LHCN-M2 (cell line): ENCODE measurements at regions not wholly inside any gene's neighbourhood (a gene's known extent, or its start where the extent isn't known, plus 50 kb on each side); places are given as distances from the start of the nearest gene placed in this dataset.

Source experiments
- DNase-seq: peaks from one replicate; pipeline ENCODE4 v3.0.0-alpha.2; 2012; ENCODE audit warnings: low read depth

DNA sequence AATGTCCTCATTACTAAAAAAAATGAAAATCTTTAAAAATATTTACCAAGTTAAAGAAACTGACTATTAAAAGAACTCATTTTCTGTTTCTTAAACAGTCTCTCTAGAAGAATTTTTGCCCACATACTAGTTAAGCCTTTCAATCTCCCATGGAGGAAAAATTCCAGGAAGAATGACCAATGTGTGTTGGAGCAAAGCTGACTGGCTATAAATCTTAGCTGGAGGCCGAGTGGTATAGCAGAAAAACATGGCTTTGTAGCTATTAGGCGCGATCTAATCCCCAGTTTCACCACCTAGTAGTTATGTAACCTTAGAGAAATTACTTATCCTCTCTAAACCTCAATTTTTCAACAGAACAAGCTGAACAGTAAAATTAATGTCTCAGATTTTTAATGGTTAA, 135.5 kb upstream of the PRLR start:
- DNase-seq = no peak

DNA sequence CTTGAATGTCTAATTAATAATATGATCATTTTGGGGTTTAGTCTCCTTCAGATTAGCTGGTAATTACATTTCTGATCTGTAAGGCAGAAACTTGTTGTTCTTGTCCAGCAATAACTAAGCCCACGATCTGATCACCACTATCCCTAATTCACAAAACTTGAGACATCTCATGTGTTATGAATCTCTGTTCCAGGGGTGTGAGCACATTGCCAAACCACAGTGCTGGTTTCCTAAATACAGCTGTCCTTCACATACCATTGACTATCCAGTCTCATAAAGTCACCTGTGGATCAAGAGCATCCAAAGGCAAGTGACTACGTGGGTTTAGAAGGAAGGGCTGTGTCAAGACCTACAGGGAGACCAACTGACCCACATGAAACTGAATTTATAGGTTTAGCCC, 134.1 kb upstream of the PRLR start:
- no peak for DNase-seq

DNA sequence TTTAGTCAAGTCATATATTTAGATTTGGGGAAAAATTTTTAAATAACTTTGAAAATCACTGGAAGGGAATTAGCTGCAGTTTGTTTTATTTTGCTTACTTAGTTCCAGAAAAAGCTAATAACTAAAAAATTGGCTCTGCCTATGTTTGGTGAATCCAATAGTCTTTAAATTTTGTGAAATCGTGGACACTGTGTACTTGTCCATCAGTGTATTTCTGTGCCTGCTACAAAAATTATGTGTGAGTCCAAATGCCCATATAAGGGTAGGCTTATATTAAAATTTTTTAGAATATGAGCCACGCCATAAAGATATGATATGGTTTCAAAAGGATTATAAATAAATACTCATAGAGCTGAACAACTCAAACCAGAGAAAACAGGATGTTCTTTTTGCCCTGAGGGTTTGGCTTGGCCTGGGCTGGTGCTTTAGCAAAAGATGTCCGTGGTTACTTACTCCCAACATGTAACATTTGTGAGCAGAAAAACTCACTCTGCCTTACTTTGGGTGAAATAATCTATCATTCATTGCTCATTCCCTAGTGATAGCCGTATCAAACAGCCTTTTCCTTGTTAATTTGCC, 133.2 kb upstream of the PRLR start:
- DNase-seq = no peak

DNA sequence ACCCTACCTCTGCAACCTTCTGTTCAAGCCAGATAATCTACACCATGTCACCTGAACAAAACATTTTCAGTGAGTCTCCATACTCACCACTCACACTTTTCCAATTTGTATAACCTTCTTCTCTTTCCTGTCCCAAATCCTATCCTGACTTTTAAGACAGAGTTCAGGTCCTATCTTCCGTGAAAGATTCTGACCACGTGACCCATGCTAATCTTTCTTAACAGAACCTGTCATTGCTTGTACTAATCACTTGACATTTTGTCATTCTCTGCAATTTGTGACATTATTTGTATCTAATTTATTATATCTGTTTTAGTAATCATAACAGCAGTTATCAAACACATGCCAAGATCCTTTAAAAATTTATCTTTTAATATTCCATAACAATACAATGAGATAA, 132.5 kb upstream of the PRLR start:
- DNase-seq = no peak

DNA sequence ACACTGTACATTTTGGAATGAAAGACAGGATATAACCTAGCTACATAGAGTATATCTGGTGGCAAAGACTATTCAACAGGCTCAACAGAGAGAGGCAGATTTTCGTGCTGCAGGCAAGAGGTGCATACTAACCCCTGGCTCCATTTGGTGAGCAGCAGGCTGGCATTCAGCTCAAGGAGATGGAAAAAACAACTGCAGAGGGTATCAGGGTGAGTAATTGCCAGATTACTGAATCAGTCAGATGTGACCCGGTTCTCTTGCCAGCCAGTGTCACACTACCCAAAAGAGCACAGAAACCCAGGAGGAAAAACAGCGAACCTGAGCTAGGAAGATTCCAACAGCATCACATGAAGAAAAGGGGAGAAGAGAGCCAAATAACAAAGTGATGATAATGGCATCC, 130.4 kb upstream of the PRLR start:
- no peak for DNase-seq

DNA sequence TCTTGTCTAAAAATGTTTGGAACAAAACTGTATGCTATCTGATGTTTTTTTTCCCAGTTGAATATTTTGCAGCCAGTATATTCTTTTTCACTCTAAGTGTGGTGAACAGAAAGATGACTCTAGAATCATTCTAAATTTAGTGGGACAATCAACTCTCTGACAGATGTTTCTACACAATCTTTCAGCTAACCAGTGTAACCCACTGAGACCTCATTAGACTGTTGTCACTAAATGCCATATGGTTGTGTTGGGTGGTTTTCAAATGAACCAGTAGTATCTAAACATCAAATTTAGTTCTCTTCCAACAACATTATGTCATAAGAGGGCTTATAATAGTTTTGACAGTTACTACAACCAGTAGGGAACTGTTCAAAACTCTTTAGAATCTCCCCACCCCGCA, 129.6 kb upstream of the PRLR start:
- no peak for DNase-seq

DNA sequence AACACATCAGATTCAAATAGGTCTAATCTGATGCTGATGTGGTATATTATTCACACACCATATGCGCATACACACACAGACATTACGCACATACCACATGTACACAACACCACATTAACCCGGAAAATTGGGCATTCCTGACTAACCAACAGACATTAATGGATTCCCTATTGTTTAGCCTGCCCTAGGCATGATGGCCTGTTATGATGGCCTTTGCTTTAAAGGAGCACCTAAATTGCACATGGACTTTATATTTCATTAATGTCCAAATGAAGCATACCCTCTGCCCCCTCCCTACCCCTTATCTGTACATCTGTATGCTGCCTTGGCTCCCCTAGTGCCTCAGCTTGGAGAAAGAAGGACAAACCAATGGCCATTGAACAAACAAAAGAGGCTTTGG, 127.7 kb upstream of the PRLR start:
- DNase-seq = no peak

DNA sequence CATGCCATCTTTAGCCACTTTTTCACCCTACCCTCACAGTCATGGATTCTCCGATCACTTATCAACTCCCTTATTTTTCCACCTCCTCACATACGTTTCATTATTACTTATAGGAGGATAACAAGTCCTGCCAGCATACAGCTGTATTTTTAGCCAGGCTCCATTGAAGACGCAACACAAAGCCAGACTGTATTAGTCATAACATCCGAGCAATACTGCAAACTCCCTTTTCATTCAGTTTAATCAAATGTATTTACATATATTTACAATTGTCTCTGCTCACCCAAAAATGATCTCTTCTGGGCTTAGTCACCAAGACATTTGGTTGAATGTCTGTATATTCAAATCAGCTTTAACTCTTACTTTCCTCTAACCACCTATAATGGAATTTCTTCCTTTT, 126.4 kb upstream of the PRLR start:
- no peak for DNase-seq

DNA sequence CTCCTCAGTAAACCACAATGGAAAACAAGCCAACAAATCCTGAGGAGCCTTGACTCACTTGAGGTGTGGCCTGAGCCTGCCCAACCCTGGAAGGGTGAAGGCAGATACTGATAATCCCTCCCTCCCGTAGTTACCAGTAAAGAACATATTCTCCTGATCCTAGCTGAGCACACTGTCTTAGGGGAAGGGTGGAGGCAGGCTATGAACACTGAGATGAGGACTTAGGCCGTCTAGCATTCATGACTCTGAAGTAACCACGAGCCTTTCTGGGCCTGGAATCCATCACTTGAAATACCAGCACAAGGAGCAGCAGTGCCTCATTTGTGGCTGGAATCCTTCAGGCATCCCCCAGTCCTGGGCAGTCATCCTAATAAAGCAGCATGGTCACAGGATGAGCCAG, 124.5 kb upstream of the PRLR start:
- no peak for DNase-seq

DNA sequence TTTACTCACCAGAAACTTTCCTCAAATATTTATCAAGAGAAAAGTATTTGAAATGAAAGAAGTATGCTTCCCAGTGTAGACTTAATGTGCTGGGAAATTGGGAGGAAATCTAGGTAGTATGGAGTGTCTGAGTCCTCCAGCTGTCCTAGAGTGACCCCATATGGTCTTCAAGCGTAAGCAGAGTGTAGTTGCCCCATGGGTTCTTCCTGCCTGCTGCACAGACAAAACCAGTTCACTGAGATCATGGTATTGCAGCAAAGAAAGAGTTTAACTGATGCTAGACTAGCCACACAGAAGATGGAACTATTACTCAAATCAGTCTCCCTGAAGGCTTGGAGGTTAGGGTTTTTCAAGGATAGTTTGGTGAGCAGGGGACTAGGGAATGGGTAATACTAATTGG, 114.9 kb upstream of the PRLR start:
- peak; percentile 2 for DNase-seq

DNA sequence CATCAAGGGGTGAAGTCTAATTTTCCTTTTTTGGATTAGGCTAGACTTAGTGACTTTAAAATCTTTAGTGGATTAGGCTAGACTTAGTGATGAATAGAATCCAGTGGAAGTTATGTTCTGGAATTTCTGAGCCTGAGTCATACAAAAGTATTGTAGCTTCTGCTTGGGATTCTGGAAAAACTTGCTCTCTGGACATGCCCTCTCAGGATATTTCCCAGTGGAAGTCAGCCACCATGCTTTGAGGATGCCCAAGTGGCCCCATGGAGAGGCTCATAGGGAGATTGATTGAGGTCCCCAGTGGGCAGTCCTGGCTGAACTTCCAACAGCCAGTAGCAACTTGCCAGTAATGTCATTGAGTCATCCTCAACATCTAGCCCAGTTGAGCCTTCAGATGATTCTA, 112.4 kb upstream of the PRLR start:
- no peak for DNase-seq

DNA sequence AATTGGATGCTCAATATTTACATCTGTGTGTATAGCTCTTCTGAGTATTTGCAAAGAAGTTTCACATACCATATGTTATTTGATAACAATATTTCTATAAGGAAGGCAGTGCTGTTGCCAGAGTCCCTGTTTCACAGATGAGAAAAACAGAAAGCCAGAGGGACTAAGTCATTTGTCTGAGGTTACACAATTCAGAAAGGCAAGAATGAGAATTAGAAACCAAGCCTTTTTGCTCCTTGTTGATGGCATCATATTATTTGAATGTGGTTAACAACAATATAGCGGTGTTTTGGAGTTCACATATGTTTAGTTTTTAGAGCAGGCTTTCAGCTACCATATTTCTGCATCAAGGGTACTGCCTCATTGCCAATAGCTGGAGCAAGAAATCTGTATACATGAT, 110.9 kb upstream of the PRLR start:
- no peak for DNase-seq

DNA sequence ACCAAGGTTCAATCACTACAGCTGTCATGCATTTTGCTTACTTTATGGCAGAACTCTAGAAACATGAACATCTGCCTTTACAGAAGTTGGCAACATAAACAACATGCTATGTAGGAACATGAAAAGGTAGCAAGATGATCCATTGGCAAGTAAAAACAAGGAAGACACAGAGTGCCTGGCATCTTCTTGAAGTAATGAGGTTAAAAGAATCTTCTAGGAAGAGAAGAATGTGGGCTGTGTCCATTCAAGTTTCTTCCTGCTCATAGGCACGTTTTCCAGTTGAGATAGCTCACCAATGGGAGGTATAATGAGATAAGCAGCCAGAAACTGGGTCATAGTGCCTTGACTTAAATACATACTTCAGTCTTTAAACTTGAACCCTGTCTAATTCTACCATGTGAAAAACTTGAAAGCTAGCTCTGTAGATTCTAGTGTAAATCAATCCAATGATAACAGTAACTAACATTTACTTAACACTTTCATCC, 109.4 kb upstream of the PRLR start:
- DNase-seq = no peak

DNA sequence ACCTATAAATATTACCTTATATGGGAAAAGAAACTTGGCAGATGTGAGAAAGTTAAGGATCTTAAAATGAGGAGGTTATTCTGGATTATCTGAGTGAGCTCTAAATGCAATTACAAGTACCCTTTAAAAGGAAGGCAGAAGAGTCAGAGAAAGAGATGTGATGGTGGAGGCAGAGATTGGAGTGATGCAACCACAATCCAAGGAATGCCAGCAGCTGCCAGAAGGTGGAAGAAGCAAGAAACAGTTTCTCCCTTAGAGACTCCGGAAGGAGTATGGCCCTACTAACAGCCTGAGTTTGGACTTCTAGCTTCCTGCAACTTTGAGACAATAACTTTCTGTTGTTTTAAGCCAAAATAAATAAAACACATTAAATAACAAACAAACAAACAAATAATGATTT, 108.7 kb upstream of the PRLR start:
- no peak for DNase-seq

DNA sequence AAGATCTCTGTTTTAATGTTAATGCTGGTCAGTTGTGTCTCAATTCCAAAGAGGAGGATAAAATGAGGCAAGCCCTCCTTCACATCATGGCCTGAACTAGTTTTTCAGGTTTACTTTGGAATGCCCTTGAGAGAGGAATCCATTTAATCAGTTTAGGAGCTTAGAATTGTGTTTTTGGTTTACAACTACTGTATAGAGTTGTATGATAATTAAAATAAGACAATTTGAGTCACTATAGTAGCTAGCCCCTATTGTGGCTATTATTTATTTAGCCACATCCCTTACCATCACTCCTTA, 107.8 kb upstream of the PRLR start:
- DNase-seq = no peak

DNA sequence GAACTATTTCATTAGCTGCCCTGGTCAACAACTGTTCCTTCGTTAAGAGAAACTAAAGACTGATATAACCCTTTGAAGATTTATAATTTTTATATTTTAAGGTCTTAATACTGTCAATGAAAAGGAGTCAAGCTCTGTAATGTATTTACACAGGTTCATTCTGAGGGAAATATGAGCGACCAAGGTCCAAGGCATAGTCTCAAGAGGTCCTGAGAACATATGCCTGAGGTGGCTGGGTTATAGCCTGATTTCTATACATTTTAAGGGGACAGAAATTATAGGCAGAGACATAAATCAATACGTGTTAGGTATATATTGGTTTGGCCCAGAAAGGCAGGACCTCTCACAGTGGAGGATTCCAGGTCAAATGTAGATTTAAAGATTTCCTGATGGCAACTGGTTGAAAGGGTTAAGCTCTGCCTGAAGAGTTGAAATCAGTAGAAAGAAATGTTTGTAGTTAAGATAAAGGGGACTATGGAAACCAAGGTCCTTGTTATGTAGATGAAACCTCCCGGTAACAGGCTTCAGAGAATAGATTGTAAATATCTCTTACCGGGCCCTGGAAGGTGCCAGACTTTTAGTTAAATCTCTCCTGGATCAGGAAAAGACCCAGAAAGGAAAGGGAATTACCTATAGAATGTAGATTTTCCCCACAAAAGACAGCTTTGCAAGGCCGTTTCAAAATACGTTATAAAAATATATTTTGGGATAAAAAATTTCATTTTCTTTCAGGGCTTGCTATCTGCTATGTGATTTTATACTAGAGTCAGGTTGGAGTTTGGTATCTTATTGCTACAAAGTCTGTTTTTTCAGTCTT, 107.3 kb upstream of the PRLR start:
- DNase-seq = no peak

DNA sequence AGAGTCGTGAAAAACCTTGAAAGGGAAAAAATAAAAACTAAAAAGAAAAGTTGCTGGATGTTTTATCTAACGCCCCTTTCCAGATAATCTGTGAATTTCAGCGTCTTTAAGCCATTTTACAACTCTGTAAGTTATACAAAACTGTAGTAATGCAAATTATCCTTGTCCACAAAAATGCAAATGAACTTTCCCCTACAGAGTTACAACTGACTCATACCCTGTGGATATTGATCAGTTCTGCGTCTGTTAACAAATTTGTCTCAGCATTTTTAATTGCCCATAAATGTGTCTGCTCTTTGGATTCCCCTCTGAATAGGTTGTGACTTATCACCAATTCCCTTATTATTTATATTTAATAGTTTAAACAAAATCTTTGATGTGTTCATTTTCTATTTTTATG, 105.9 kb upstream of the PRLR start:
- no peak for DNase-seq

DNA sequence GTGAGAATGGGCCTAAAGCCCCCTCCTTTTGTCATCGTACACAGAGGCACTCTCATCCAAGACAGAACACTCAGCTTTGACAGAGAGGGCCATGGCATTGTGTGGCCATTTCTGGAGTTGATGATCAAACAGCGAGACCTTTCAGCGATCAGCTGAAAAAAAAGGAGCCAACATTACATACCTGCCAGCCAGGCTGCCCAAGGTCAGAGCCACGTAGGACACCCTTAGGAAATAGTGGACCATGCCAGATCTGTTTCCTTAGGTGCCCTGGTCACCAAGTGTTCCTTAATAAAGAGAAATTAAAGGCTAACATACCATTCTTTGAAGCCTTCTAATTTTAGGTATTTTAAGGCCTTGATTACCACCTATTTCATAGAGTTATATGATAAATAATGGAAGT, 105.5 kb upstream of the PRLR start:
- no peak for DNase-seq

DNA sequence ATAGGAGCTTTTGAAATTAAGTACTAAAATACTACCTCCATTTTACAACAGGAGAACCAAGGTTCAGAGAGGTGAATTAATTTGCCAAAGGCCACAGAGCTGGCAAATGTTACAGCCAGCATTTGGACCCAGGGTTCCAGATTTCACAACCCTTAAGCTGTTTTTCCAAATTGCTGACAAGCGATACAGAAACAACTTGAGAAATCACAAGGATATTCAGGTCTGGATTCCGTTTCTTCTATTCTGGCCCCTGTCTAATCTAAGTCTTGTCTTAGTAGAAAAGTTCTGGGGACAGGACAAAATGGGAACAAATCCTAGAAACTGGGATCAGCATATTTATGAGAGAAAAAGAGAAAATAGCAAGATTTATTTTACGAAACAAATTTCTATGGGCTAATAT, 103.1 kb upstream of the PRLR start:
- DNase-seq = no peak

DNA sequence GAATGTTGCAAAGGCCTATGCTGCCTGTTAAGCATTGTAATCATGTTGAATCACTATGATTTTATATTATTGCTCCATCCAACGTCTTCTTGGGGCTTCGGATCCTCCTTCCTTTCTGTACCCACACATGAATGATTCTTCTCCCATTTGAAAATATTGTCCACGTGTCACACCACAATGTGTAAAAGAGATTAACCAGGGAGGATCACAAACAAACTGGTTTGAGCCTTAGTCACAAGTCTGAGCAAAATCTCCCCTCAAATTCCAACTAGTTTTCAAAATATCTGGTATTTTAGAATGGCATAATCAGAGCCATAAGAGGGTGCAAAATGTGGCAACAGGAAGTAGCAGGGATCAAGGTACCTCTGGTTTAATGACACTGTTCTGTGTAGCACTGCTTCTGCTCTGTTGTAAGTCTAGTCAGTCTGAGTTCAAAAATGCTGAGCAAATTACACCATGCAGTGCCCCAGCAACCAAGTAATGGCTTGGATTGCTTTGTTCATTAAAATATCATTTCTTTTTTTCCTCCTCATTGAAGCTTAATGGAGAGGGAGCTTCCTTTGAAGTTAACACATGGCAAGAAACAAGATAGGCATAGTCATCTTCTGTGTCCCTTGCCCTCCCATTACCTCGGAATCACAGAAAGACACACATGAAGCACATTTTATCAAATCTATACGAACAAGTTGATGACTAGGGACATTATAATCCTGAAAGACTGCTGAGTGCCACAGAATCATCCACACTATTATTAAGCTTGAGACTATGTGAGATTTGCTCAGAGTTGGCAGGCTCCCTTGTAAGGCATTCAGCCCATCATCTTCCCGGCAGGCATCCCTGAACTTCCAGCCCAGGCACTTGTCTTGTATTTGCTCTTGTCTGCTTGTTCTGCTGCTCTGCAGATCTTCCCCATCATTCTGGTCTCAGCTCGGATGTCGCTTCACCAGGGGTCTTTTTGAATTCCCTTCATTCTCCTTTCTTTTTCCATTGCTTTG, 102.0 kb upstream of the PRLR start:
- DNase-seq = no peak

DNA sequence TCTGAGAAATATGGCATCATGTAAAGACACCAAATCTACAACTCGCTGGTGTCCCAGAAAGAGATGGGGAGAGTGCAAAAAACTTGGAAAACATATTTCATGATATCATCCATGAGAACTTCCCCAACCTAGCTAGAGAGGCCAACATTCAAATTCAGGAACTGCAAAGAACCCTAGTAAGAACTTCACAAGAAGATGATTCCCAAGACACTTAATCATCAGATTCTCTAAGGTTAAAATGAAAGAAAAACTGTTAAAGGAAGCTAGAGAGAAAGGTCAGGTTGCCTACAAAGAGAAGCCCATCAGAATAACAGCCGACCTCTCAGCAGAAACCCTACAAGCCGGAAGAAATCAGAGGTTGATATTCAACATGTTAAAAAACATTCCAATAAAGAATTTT, 95.5 kb upstream of the PRLR start:
- no peak for DNase-seq

DNA sequence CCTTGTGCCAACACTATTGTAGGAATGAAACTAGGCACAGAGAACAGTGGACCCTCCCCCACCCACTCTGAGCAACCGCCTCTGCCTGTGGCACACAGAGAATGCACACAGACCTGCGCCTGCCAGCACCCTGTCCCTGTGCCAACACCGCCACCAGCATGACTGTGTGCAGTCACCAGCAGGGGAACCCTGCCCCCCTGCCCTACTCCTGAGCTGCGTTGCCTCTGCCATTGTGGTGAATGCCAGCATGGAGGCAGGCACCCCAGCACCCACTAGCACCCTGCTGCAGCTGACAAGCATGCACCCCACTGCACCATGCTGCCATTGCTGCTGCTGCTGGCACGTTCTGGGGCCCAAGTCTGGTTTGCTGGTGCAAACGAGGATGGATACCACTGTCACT, 94.4 kb upstream of the PRLR start:
- DNase-seq = no peak

DNA sequence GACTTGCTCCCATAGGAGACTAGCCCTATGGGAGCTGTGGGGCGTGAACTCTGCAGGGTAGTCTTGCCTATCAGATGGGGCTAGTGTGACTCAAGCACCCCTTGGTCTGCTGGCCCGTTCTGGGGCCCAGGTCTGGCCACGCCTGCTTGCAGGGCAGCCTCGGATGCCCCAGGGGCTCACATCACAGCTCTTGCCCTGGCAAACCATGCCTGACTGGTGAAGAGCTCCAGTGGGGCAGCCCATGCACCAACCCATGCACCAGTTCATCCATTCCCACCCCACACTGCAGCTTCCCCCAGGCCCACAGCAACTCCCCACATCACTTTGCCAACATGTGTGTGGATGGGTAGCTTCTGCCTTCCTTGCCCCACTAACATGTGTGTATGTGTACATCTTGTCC, 93.9 kb upstream of the PRLR start:
- no peak for DNase-seq
